Activated CD8-positive, alpha-beta memory T cell treated with anti-CD3 and anti-CD28 coated beads for 1 hour (primary cell): ENCODE measurements at regions not wholly inside any gene's neighbourhood (a gene's known extent, or its start where the extent isn't known, plus 50 kb on each side); places are given as distances from the start of the nearest gene placed in this dataset.

Experiments used
- DNase-seq, 2 donors: peaks; one replicate each; pipeline ENCODE4 v3.0.0-alpha.2; 2020; ENCODE audit warnings: low read depth in 1 of 2; ENCODE audit errors: extremely low read depth in 1 of 2

DNA sequence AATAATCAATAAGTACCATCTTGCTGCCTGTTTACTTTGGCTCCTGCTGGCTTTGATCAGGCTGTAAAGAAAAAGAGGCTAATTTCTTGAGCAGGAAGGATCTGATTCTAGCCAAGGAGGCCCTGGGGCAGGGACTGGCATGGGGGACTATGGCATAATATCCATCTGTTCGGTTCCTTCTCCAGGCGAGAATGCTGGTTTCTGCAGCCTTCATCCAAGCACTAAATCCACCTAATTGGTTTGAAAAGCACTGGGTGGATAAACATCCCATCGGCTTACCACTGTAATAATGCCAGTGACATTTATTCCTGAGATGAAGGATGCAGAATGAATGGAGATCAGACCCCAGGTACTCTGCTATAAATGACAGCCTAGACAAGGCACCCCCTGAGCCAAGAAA, 180.0 kb upstream of the ASIC2 start:
- no peak for DNase-seq

DNA sequence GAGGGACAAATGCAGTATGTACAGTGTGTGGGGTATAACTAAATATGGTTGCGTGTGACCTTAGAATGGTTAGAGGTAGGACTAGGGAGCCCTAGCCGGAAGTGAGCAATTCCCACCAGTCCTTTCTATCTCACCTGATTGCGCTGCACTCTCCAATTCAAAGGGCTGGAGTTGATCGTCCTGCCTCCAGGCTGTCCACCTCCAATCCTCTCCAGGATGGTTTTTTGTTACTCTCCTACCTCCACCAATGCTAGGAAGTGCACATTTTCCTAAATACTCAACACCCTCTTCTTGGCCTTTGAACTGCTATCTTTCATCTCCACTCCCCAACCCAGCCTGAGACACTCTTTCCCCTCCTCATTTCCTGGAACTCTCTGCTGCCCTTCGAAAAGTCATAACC, 181.7 kb upstream of the ASIC2 start:
- DNase-seq: no peak

DNA sequence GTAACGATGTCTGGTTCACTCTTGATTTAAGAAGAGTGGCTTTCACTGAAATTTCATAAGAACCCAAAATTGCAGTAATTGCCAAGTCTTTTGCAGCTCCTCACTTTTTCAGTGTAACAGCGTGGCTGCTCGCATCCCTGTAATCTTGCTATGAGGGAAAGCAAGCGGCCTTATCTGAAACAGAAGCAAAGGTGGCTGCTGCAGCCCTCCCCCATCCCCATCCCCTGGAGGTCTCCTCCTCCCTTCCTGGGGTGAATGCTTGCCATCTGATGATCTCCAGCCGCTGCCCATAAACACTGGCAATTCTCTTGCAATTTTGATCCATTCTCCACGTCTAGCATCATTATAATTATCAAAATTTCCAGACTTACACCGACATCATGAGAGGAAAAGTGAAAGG, 182.5 kb upstream of the ASIC2 start:
- no peak for DNase-seq

DNA sequence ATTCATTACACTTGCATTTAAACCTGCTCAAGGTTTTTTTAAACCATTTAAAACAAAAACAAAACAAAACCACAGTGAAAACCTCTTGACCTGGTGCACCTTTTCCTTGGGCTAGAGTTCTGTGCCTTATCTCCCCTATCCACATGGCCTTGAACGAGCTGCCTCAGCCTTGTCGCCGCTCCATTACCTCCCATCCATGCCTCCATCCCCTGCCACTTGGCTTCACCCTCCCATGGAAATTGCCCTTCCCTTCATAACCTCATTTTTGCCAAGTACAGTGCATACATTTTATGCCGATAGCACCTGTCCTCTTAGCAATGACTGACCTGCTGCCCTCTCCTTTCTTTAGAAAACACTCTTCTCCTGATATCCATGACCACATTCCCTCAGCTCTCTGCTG, 188.6 kb upstream of the ASIC2 start:
- DNase-seq: no peak

DNA sequence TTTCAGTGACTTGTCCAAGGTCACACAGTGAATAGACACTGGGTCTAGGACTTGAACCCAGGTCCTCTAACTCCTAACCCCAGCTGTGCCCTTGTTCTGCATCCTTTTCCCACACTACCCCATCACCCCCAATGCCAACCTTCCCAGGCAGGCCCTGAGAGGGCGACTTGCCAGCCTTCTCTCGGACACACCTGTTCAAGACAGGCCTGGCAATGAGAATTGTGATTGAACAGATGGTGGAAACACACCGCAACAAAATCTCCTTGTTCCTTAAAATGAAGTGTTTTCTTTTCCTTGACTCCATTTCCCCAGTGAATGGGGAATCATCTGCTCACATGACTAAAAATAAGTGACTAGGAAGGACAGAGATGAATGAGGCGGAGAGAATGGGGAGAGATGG, 189.5 kb upstream of the ASIC2 start:
- DNase-seq: no peak

DNA sequence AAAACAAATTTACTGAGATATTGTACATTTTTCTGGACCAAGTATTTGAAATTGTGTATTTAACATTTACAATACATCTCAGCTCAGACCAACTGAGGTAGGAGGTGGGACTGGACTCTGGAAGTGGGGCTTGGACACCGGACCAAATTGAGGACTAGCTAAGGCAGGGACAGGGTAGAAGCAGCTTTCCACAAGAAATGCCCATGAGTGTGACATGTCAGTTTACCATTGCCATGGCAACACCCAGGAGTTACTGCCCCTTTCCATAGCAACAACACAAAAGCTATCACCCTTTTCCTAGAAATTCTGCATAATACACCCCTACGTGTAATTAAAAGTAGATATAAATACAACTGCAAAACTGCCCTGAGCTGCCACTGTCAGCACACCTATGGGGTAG, 191.5 kb upstream of the ASIC2 start:
- no peak for DNase-seq

DNA sequence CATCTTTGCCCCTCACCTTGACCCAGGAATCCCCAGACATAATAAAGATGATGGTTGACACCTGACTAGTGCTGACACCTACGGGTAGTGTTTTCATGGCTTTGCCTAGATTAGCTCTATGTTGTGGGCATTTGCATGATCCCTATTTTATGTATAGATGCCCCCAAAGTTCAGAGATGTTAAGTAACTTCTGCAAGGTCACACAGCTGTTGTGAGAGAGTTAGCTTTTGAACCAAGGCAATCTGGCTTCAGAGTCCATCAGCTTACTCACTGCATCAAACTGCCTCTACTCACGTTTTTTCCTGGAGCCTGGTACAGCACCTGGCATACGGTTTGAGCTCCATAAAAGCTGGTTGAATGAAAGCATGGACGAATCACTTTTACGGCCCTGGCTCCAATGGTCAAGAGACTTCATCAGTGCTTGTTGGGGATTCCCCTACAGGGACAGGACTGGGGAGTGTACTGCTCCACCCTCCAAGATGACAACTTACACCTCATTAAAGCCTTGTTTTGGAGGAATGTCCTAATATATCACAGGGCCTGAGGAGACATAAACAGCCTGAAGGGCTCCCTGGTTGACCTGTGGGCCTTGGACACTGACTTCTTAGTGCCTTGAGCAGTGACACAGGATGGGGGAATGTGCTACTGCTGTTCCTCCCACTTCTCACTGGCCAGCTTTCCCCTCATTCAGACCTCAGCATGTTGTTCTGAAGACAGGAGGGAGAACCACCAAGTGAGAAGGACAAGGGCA, 193.2 kb upstream of the ASIC2 start:
- no peak for DNase-seq

DNA sequence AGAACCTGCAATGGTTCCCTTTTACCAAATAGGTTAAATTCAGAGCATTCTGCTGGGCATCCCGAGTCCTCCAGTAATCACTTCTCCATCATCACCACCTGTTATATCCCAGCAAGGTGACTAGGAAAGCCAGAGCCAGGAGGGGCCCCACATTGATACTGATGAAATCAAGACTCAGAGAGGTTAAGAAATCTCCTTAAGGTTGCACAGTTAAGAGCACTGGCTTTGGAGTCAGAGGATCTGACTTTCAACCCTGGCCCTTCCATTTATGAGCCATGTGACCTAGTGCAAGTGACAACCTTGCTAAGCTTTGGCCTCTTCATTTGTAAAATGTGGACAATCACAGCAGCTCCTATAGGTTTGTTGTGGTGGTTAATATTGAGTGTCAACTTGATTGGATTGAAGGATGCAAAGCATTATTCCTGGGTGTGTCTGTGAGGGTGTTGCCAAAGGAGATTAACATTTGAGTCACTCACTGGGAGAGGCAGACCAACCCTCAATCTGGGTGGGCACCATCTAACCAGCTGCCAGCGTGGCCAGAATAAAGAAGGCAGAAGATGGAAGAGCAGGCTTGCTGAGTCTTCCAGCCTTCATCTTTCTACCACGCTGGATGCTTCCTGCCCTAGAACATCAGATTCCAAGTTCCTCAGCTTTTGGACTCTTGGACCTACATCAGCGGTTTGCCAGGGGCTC, 194.2 kb upstream of the ASIC2 start:
- DNase-seq: no peak

DNA sequence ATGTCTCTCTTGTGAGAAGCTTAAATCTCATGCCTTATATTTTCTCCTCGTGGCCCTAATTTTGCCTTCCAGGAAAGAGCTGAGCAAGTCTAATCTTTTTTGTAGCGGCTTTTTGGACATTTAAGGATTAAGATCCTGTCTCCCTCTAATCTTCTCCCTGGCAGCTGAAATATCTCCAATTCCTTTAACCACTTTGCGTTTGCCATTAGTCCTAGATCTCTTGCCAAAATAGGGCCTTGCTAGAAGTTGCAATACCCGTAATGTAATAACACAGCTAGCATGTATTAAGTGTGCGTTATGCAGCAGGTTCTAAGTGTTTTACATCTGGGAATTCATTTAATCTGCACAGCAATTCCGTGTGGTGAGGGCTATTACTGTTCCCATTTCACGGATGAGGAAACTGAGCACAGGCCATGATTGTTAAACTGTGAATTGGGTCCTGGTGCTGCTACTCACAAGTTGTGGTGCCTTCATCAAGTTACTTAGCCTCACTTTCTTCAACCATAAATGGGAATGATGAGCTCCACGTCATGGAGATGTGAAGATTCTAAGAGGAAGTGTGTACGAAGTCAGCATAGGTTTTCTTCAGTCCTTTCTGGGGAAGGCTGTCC, 198.9 kb upstream of the ASIC2 start:
- no peak for DNase-seq

DNA sequence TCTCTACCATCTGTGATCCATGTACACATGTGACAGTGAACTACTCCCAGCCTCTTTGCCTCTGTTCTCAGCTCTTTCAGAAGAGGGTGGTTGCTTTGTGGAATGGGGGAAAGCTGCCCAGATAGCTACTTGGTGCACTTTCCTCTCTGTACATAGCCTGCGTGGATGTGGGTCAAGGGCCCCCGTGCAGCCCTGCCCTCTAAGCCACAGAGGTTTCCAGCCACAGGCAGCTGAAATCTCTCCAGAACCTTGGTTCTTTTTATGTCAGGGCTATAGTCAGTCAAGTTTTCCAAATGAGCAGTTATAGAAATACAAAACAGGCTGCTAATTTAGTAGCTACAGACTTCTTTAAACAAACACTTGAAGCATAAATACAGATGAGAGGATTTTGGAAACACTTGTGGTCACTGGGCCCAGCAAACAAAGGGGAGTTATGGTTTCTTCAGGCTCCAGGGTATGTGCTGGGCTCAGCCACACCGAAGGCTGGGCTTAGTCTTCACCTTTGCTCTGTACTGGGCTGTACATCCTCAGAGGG, 199.7 kb upstream of the ASIC2 start:
- DNase-seq: no peak

DNA sequence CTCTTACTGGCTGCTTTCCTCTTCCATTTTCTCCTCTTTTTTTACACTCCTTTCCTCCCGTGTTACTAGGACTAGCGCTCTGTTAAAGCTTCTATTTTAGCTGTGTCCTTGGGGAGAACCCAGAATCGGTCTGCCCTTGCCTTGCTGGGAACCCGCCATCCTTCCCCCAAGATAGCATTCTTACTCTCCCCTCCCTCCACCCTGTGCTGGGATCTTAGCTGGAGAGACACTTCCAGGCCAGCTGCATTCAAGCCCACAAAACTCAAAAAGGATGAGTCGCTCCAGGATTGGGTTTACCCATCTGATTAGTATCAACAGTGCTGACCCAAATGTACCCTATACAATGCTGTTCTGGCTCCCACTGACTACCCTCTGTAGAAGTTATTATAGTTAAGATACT, 200.5 kb upstream of the ASIC2 start:
- no peak for DNase-seq

DNA sequence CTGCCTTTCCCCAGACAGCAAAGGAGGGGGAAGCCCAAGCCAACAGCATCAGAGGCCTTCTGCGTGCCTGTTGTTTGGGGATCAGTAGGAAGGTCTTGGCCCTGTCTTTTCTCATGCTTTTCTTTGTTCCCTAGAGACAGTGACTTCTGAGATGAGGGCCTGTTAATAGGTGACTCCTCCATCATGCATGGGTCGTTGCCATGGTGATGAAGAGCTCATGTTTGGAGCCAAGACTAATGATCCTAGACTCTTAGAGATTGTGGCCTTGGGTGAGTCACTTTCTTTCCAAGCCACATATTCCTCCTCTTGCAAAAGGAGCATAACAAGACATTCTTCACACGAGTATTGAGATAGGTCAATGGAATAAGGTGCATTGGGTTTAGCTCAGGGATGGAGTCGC, 201.1 kb upstream of the ASIC2 start:
- no peak for DNase-seq

DNA sequence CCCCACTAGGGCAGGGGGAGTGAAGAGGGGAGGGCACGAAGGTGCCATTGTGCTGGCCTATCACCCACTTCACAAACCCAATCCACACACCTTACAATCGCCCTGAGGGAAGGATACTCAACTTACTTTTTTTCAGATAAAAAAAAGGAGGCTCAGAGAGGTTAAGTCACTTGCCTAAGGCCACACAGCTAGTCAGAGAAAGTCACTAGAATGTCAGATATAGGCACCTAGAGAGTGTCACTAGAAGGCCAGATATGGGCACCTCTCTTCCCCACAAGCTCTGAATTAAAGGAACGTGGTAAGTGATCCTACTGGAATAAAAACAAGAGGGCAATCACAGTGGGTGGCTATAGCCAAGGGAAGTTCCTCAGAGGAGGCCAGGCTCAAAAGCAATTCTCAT, 204.5 kb upstream of the ASIC2 start:
- DNase-seq: no peak

DNA sequence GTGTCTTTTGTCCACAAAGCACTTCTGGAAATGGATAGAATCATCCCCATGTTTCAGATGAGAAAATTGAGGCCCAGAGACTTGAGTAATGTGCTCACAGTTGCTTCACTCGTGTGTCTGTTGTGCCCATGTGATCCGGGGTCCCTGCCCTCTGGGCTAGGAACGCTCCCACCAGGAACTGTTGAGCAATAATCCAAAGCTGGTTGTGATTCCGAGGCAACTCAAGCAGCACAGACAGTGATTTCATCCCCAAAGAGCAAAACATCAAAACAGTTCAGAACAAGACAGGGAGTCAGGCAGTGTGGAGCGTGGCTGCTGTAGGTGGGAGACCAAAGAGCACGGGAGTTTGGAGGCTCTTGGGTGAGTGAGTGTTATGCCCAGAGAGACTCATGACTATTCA, 205.0 kb upstream of the ASIC2 start:
- DNase-seq: no peak

DNA sequence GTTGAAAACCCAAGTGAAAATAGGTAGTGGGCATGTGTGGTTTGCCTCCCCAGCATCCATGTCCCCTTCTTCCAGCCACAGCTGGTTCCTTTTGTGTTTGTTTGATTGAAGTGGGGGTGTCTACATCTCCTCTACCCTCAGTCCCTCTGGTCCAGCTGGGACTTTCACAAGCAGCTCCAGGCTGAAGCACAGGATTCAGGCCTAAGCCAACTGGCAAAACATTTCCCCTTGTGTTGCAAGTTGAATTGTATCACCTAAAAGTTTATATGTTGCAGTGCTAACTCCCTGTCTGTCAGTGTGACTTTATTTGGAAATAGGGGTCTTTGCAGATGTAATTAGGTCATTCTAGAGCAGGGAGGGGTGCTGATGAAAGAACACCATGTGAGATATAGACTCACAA, 205.9 kb upstream of the ASIC2 start:
- no peak for DNase-seq

DNA sequence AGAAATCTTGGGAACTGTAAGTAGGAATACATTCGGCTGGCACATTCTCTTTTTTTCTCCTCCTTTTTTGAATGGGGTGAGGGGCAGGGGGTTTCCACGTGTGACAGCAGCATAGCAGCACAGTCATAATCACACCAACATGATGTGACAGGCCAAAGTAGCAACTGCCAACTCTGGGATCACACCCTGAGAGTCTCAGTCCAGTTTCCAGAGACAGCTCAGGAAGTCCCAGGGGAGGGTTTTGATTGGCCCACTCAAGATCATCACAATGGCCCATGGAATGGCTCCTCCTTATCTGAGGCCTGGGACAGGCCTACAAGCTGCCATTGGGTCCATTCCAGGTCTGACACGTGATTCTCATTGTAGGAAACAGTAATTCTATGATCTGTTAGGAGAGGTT, 207.1 kb upstream of the ASIC2 start:
- no peak for DNase-seq

DNA sequence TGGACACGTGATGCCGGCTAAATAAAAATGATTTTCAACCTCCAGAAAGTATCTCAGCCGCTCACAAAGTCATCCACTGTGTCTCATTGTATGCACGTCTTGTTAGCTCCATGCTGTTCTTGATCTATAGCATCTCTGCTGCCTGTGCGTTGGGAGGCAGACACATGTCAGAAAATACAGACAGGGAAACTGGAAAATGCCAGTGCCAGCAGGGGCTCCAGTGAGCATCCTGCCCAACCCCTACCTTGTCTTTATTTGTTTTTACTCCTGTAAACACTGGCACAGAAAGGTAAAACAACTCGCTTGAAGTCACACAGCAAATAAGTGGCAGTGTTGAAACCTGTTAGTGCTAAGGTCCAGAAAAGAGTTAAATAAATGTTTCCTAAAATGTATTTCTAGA, 208.1 kb upstream of the ASIC2 start:
- DNase-seq: no peak

DNA sequence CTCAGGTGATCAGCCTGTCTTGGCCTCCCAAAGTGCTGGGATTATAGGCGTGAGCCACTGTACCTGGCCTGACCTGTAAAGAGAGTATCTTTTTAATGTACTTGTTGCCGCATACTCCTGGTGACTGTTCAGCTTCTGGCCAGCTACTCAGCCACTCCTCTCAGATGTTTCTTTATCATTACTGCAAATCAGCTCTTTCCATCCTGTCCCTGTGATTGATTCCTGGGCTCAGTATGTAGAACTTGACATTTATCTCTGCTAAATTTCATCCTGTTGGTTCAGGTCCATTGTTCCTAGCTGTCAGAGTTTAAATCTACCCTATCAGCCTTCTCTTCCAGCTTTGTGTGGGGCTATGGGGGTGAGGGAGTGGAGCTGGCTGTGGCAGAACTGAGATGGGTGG, 211.5 kb upstream of the ASIC2 start:
- DNase-seq: no peak

DNA sequence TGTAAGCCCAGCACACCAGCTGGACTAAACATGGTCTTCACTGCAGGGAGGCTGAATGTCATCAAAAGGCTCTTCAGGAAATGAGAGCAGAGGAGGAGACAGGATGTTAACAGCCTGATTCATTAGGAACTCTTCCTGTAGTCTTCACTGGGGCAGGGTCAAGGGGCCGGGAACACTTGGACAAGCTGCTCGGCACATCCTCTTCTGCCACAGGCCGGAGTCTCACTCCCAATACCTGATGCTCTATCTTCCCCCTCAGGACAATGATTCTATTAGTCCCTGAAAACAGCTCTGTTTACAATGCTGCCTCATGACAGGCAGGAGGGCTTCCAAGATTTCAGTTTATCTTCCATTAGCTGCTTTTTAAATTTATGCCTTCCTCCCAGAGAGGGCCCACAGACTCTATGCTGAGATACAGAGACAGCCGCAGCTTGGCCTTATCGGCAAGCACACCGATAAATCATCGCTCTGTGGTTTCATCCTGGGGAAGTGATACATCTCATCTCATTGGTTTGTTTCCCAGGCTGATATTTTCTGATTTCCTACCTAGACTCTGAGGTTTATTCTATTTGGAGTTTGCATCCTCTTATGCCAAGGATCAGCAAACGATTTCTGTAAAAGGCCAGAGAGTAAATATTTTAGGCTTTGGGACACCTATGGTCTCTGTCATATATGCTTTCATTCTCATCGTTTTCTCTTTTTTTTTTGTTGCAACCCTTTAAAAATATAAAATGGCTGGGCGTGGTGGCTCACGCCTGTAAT, 214.0 kb upstream of the ASIC2 start:
- DNase-seq: no peak

DNA sequence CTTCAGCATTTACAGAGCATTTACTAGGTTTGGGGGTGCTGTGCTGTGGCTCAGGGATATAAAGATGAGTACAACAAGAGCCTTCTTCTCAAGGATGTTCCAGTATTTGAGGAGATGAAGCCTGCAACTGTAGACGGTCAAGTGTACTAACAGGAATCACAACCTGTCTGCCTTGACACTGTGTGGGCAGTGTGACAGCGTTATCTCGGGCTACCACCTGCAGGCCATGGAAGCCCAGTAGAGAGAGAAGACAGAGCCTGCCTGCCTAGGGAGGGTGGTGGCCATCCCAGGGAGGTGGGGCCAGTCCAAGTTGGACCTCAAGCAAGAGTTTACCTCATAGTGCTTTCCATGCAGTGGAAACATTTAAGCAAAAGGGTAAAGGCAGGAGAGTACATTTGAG, 215.1 kb upstream of the ASIC2 start:
- DNase-seq: no peak

DNA sequence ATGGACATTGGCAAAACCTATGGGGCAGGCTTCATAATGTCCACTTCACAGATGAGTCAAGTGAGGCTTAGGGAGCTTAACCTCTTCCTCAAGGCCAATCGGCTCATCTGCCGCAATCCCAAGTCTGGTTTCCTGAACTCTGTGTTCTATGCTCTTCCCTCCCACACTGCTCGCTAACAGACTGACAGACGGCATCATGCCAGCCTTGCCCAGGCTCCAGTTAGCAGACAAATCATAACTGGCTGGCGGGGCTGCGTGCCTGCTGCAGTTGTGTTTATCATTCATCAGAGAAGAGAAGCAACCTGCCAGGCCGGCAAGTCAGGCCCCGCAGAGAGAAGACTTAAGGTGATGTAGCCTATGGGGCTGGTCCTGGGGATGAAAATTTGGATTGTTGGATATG, 216.2 kb upstream of the ASIC2 start:
- DNase-seq: no peak
